ENCODE measurements at regions not wholly inside any gene's neighbourhood (a gene's known extent, or its start where the extent isn't known, plus 50 kb on each side); places are given as distances from the start of the nearest gene placed in this dataset.

DNA sequence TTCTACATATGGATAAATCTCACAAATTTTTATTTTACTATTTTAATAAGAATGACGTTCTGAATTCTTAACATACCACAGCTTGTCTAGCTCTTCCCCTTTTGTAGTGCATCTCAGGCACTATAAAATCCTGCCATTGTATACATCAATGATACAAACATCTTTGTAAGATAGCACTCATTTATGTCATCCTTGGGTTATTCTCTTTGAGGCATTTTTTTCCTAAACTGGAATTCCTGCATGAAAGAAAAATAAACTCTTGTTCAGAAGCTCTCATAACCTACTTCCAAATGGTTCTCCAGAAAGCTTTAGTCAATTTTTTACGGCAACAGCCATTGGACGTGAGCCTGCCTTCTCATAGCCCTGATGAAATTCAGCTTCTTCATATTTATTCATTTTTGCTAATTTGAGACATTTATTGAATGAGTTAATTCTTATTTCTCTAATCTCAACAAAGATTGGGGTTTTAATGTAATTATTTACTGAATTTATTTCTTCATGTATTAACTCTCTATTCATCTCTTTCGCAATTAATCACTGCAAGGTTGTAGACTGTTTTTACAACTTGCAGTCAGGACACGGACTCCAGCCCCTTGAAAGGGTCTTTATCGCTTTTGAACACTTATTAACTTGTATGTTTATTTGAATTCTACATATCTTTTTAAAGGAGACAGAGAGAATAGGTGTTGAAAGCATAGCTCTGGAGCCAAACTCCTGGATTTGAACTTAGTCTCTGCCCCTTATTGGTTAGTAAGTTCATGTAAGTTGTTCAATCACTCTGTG is 57.6 kb upstream of the PARD3B start:
- no peak for DNase-seq

DNA sequence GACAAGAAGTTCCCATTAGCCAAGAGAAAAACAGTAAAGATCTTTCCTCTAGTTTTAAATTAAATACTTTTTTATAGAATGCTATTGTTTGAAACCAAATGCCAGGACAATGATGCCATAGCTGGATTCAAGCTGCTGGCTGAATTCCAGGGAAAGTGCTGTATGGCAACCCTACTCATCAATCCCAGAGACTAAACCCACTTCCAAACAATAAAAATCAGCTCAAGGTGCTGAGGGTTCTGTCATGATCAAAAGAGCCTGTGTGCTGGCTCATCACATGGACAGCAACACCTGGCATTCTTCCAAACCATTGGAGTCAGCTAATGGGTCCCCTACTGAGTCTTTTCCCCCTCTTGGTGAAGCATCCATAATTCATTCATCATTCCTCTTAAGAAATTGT is 53.7 kb upstream of the PARD3B start:
- DNase-seq, result no peak

DNA sequence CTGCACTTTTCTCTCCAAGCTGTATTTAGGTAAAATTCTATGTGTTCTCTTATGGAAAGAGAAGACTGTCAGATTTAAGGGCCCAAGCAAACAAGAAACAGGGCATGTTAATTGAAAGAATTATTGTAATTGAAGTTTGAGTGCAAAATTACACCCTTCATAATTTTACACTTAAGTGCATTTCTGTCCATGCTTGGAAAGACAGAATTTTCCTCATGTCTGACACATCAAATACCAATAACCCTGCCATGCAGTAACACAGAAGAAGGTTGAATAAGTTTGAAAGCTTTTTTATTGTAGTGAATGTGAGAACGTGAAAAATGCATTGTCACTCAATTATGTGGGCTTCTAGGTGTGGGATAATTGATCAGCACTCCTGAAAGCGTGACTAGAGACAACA is 52.9 kb upstream of the PARD3B start:
- no peak for DNase-seq

DNA sequence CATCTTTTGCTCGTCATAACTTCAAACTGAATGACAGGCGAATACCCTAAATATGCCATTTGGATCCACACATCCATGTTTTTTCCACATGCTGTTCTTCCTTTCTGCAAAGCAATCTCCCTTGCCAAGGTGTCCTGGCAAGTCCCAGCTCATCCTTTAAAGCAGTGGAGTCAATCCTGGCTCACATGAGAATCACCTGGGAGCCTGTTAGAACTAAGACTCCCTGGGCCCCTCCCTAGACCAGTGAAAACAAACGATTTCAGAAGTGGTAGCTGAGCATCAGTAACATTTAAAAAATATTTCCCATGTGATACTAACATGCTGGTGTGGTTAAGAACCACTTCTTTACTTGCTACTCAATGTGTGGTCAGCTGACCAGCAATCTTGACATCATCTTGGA is 50.6 kb upstream of the PARD3B start:
- no peak for DNase-seq

DNA sequence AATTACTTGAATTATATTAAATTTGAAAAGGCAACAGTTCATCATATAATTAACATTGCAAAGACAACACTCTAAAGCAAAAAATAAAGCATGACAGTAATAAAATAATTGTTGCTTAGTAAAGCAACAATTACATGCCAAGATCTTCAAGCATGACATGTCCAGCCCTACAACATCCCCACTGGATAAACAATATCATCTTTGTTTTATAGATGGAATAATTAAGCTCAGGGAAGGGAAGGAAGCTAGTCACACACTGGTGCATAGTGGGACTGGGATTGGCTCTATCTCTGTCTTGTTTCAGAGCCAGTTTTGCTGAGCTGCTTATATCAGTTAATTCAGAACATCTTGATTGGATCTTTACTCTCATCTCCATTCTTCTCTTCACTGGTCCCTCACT is 49.9 kb upstream of the PARD3B start:
- DNase-seq, result no peak
